ENCODE measurements at regions not wholly inside any gene's neighbourhood (a gene's known extent, or its start where the extent isn't known, plus 50 kb on each side); places are given as distances from the start of the nearest gene placed in this dataset.

DNA sequence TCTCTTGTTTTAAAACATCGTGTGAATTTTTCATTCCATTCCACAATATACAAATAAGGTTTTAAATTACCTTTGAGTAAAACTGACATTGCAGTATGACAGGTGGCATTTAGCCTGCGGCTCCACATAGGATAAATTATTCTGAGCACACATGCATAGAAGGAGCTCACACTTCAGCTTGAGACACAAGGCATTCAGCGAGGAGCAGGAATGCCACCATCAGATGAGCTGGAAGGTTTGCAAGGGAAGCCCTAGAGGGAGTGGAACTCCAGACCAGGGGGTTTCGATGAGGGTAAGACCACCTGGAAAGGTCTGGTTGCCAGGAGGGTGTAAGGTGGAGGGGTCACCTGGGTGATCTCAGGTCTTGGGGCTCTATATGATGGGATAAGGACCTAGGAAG, 259.0 kb upstream of the ADRA1B start:
- TF ChIP-seq EP300 (IDR thresholded peaks at IDR 0.05): no peak
- TF ChIP-seq, protein P1, sequence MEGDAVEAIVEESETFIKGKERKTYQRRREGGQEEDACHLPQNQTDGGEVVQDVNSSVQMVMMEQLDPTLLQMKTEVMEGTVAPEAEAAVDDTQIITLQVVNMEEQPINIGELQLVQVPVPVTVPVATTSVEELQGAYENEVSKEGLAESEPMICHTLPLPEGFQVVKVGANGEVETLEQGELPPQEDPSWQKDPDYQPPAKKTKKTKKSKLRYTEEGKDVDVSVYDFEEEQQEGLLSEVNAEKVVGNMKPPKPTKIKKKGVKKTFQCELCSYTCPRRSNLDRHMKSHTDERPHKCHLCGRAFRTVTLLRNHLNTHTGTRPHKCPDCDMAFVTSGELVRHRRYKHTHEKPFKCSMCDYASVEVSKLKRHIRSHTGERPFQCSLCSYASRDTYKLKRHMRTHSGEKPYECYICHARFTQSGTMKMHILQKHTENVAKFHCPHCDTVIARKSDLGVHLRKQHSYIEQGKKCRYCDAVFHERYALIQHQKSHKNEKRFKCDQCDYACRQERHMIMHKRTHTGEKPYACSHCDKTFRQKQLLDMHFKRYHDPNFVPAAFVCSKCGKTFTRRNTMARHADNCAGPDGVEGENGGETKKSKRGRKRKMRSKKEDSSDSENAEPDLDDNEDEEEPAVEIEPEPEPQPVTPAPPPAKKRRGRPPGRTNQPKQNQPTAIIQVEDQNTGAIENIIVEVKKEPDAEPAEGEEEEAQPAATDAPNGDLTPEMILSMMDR (IDR thresholded peaks at IDR 0.05): no peak
- no peak for TF ChIP-seq POLR2A (IDR thresholded peaks at IDR 0.05)
- no peak for TF ChIP-seq POLR2AphosphoS5 (IDR thresholded peaks at IDR 0.05)

All from gastroesophageal sphincter (tissue), 3 donors.